ENCODE measurements at regions not wholly inside any gene's neighbourhood (a gene's known extent, or its start where the extent isn't known, plus 50 kb on each side); places are given as distances from the start of the nearest gene placed in this dataset.
"Not testable (repeated sequence)": the region's sequence is repeated elsewhere in the genome, so short reads cannot be mapped to it uniquely, and the experiment has no call there.

DNA sequence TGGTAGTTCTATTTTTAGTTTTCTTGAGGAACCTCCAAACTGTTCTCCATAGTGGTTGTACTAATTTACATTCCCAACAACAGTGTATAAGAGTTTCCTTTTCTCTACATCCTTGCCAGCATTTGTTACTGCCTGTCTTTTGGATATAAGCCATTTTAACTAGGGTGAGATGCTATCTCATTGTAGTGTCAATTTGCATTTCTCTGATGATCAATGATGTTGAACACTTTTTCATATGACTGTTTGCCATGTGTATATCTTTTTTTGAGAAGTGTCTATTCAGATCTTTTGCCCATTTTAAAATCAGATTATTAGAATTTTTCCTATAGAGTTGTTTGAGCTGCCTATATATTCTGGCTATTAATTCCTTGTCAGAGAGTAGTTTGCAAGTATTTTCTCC, 138.9 kb downstream of the MACROH2A1 start:
- not testable (repeated sequence) for TF ChIP-seq POLR2A (IDR thresholded peaks at IDR 0.05); POLR2AphosphoS5 (IDR thresholded peaks at IDR 0.05); EP300 (IDR thresholded peaks at IDR 0.05; ENCODE audit: low read depth)
- TF ChIP-seq, protein P1, sequence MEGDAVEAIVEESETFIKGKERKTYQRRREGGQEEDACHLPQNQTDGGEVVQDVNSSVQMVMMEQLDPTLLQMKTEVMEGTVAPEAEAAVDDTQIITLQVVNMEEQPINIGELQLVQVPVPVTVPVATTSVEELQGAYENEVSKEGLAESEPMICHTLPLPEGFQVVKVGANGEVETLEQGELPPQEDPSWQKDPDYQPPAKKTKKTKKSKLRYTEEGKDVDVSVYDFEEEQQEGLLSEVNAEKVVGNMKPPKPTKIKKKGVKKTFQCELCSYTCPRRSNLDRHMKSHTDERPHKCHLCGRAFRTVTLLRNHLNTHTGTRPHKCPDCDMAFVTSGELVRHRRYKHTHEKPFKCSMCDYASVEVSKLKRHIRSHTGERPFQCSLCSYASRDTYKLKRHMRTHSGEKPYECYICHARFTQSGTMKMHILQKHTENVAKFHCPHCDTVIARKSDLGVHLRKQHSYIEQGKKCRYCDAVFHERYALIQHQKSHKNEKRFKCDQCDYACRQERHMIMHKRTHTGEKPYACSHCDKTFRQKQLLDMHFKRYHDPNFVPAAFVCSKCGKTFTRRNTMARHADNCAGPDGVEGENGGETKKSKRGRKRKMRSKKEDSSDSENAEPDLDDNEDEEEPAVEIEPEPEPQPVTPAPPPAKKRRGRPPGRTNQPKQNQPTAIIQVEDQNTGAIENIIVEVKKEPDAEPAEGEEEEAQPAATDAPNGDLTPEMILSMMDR (IDR thresholded peaks at IDR 0.05) = not testable (repeated sequence)
